ENCODE measurements at regions not wholly inside any gene's neighbourhood (a gene's known extent, or its start where the extent isn't known, plus 50 kb on each side); places are given as distances from the start of the nearest gene placed in this dataset.
A peak's percentile ranks its signal among the peaks of the same experiment; 100 is the strongest.

DNA sequence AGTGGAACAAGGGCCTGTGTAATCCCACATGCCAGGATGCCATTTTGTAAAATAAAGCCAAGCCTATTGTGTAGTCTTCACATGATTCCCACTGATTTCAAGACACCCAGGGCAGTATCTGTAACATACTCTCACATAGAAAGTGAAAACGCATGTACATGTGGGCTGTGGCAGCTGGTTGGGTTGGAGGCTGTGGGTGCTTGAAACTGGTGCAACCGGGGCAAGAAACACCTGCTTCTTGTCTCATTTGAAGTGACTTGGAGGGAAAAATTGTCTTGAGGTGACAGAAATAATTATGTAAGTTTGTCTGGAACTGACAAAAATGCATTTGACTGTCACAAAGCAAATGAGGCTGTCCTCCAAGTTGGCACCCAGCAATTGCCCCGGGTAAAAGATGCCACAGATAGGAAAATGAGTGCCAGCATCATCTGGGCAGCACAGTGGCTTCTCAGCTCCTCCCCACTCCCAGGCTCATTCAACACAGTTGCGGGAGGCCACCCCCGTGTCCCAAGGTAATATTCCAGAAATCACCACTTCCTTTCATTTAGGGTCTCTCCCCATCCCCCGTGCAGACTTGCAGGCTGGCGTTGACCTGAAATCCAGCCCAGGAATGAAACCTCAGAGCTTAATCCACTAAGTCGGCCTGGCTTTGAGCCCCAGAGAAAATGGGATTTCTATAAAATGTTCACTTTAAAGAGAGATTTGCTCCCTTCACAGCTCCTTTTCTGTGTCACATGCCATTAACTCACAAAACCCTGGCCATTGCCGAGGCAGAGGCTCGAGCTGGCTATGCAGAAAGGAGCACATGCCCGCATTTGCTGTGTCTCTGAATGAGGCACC, 293.9 kb upstream of the PARD3B start:
- no peak for DNase-seq (ENCODE audit: low spot score)
- no peak overlapping the region for H3K27ac ChIP-seq
- TF ChIP-seq, protein P1, sequence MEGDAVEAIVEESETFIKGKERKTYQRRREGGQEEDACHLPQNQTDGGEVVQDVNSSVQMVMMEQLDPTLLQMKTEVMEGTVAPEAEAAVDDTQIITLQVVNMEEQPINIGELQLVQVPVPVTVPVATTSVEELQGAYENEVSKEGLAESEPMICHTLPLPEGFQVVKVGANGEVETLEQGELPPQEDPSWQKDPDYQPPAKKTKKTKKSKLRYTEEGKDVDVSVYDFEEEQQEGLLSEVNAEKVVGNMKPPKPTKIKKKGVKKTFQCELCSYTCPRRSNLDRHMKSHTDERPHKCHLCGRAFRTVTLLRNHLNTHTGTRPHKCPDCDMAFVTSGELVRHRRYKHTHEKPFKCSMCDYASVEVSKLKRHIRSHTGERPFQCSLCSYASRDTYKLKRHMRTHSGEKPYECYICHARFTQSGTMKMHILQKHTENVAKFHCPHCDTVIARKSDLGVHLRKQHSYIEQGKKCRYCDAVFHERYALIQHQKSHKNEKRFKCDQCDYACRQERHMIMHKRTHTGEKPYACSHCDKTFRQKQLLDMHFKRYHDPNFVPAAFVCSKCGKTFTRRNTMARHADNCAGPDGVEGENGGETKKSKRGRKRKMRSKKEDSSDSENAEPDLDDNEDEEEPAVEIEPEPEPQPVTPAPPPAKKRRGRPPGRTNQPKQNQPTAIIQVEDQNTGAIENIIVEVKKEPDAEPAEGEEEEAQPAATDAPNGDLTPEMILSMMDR (IDR thresholded peaks at IDR 0.05): no peak

DNA sequence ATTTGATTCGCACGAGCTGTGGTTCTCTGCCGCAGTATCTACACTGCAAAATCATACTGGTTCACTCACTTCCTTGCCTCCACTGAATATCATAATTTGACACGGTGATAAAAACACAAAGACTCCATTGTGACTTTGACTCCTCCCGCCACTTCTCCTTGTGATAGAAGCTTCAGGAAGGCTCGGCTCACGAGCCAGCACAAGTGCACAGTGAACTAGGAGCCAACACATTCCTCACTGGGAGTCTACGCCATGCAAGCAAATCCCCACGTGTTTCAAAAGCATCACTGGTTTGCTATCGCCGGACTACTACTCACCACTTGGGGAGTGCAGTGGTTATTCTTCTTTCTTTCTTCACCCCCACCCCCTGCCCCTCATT, 293.3 kb upstream of the PARD3B start:
- no peak for DNase-seq (ENCODE audit: low spot score)
- TF ChIP-seq, protein P1 (IDR thresholded peaks at IDR 0.05): no peak
- no peak overlapping the region for H3K4me3 ChIP-seq
- no peak overlapping the region for H3K27ac ChIP-seq

More for the DNA sequence above, 293.9 kb upstream of the PARD3B start:
- H3K4me3 ChIP-seq: no peak overlapping the region

DNA sequence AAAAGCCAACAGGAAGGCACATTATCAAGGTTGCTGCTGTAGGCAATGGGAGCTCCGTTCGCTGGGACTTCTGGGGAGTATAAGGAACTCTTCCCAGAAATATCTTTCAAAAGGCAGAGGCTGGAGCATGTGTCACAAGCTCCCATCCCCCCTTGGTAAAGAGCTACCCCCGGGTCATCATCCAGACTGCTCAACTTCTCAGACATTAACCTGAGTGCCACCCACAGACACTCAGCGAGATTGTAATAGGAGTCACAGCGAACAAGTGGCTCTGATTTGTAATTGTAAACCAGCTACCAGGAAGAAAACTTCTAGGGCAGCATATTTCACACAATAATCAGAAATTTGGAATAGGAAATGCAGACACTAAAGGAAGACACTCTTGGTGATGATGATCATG, 290.2 kb upstream of the PARD3B start:
- DNase-seq (ENCODE audit: low spot score): no peak
- TF ChIP-seq, protein P1 (IDR thresholded peaks at IDR 0.05): no peak
- no peak overlapping the region for H3K4me3 ChIP-seq
- H3K27ac ChIP-seq: no peak overlapping the region

DNA sequence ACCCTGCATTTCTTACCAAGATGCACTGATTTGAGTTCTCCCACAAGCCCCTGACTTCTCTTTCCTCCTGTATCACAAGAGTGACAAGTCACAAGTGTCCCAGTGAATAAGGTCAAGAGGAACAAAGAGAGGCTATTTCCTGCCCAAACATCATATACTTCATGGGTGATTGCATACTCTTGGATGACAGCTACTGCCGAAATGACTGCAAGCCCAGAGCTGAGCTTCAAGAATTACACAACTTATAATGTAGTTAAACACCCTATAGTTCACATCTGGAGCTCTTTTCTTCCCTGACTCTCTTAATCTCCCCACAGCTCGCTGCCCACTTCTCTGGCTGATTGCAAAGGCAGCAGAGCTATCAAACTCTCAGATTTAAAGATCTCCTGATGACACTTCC, 289.7 kb upstream of the PARD3B start:
- DNase-seq (ENCODE audit: low spot score): no peak
- TF ChIP-seq, protein P1 (IDR thresholded peaks at IDR 0.05): no peak
- Histone ChIP-seq H3K4me3 (no peak overlapping the region), H3K27ac (no peak overlapping the region)

DNA sequence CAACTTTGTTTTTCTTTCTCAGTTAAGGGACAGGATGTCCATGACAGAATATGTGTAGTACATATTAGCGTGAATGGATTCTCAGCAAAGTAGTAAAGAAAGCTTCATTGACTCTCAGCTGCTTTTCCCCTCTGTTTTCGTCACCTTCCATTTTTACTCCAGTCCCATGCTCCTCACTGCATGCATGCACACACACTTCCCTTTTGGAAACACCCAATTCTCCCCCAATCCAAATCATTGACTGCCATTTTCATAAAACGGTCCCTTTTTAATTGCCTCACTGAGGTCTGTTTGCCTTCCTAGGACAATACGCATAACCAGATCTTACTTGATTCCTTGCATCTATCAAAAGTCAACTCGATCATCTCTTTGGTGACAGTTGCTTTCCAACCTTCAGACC, 287.5 kb upstream of the PARD3B start:
- Histone ChIP-seq H3K27ac (peak overlapping the region in 1 of 2 donors; percentile 25), H3K4me3 (no peak overlapping the region)
- TF ChIP-seq, protein P1 (IDR thresholded peaks at IDR 0.05): no peak
- DNase-seq (ENCODE audit: low spot score): no peak

DNA sequence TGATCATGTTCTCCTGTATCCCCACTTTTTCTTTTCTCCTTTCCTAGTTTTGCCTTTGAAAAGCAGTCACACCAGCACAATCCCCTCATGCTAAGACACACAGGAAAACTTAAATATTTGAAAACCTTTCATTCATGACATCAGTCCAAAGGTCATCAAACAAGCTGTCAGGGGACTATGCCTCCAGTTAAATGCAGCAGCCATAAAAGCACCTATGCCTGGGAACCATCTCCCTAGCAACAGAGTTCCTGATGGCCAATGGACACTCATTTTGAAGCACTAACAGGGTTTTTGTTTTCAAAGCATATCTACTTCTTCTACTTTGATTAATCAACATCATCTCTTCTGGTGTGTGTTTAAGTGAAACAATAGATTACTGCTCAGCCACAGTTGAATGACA, 286.4 kb upstream of the PARD3B start:
- Histone ChIP-seq H3K4me3 (no peak overlapping the region), H3K27ac (no peak overlapping the region)
- DNase-seq (ENCODE audit: low spot score): no peak
- TF ChIP-seq, protein P1 (IDR thresholded peaks at IDR 0.05): no peak
